ENCODE measurements at regions not wholly inside any gene's neighbourhood (a gene's known extent, or its start where the extent isn't known, plus 50 kb on each side); places are given as distances from the start of the nearest gene placed in this dataset.

DNA sequence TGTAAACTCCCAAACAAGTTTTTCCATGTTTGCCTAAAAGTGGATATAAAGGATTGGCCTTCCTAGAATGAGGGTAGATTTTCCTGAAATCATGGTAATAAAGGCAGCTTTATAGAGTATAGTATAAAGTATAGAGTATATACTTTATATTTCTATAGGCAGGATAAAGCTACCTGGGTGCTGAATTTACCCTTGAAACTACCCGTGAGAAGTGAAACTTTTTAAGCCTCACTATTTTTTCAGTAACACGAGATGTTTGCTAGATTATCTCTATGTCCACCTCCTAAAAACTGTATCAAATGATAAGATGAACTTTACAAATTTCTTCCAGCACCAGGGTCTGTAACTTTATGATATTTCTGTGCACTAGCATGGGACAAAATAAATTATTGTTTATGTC, 340.0 kb upstream of the GALNTL6 start:
- H3K27me3 Mint-ChIP-seq (ENCODE audit: insufficient read depth, unreplicated experiment): peaks cover 2% of the 10 kb centered on the region
- no peak overlapping the region for H3K4me3 Mint-ChIP-seq (ENCODE audit: unreplicated experiment)
- no TSS peak for BruUV-seq (replicated peaks)

DNA sequence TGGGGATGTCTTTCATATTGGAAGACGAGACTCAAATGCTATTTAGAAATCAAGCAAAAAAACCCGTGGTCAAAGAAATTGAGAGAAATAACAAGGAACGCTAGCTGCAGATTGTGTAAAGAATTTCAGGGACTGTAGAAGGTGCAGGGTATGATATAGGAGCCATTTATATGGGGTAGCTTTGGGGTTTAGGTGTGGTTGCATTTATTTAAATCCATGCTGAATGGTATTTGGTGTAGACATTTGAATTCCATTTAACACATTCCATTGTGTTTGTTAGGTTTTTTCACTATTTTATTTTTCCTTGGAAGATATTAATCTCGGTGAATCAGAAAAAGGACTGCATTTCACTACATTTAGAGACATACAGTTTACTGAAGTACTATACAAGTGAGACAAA, 341.0 kb upstream of the GALNTL6 start:
- TF ChIP-seq, protein P1, sequence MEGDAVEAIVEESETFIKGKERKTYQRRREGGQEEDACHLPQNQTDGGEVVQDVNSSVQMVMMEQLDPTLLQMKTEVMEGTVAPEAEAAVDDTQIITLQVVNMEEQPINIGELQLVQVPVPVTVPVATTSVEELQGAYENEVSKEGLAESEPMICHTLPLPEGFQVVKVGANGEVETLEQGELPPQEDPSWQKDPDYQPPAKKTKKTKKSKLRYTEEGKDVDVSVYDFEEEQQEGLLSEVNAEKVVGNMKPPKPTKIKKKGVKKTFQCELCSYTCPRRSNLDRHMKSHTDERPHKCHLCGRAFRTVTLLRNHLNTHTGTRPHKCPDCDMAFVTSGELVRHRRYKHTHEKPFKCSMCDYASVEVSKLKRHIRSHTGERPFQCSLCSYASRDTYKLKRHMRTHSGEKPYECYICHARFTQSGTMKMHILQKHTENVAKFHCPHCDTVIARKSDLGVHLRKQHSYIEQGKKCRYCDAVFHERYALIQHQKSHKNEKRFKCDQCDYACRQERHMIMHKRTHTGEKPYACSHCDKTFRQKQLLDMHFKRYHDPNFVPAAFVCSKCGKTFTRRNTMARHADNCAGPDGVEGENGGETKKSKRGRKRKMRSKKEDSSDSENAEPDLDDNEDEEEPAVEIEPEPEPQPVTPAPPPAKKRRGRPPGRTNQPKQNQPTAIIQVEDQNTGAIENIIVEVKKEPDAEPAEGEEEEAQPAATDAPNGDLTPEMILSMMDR (IDR thresholded peaks at IDR 0.05; ENCODE audit: insufficient read depth in 1 of 2, low read depth in 1 of 2, low read length in 1 of 2, severe bottlenecking in 1 of 2, unreplicated experiment in 1 of 2): no peak

More for the DNA sequence above, 340.0 kb upstream of the GALNTL6 start:
- Histone ChIP-seq H3K4me3 (ENCODE audit: low read depth, low read length) (no peak overlapping the region), H3K9me3 (no peaks in the 10 kb centered on the region), H3K27me3 (replicated peaks; ENCODE audit: control insufficient read depth, insufficient read depth, low read length) (no peaks in the 10 kb centered on the region), H3K4me1 (no peaks in the 10 kb centered on the region), H3K36me3 (ENCODE audit: control insufficient read depth, insufficient read depth, low read length) (no peaks in the 10 kb centered on the region)
- Mint-ChIP-seq H3K9me3 (ENCODE audit: unreplicated experiment) (no peaks in the 10 kb centered on the region), H3K27ac (ENCODE audit: unreplicated experiment) (no peak overlapping the region), H3K36me3 (ENCODE audit: insufficient read depth, unreplicated experiment) (no peaks in the 10 kb centered on the region), H3K4me1 (ENCODE audit: low read depth, unreplicated experiment) (no peaks in the 10 kb centered on the region)
- DNase-seq: no peak
- TF ChIP-seq, protein P1 (IDR thresholded peaks at IDR 0.05; ENCODE audit: insufficient read depth in 1 of 2, low read depth in 1 of 2, low read length in 1 of 2, severe bottlenecking in 1 of 2, unreplicated experiment in 1 of 2): no peak
- ChIA-PET POLR2A (no interaction called here), CTCF (no interaction called here)
- intact Hi-C loops (cut with micrococcal nuclease; ENCODE audit: unreplicated experiment): no loop called here

GRCh38 chr4:171464499-171464898, 348.7 kb upstream of the GALNTL6 start:
- Mint-ChIP-seq H3K4me1 (ENCODE audit: low read depth, unreplicated experiment) (no peaks in the 10 kb centered on the region), H3K36me3 (ENCODE audit: insufficient read depth, unreplicated experiment) (no peaks in the 10 kb centered on the region), H3K27me3 (ENCODE audit: insufficient read depth, unreplicated experiment) (no peaks in the 10 kb centered on the region), H3K9me3 (ENCODE audit: unreplicated experiment) (no peaks in the 10 kb centered on the region), H3K27ac (ENCODE audit: unreplicated experiment) (no peak overlapping the region), H3K4me3 (ENCODE audit: unreplicated experiment) (no peak overlapping the region)
- no peaks in the 10 kb centered on the region for H3K9me3 ChIP-seq
- ChIA-PET CTCF (no interaction called here), POLR2A (no interaction called here)
- H3K36me3 ChIP-seq (ENCODE audit: control insufficient read depth, insufficient read depth, low read length): no peaks in the 10 kb centered on the region
- no peak for DNase-seq
- TF ChIP-seq, protein P1 (IDR thresholded peaks at IDR 0.05; ENCODE audit: insufficient read depth in 1 of 2, low read depth in 1 of 2, low read length in 1 of 2, severe bottlenecking in 1 of 2, unreplicated experiment in 1 of 2): no peak
- no TSS peak for BruUV-seq (replicated peaks)
- intact Hi-C loops (cut with micrococcal nuclease; ENCODE audit: unreplicated experiment): no loop called here
- no peak overlapping the region for H3K4me3 ChIP-seq (ENCODE audit: low read depth, low read length)
- H3K4me1 ChIP-seq: no peaks in the 10 kb centered on the region
- no peaks in the 10 kb centered on the region for H3K27me3 ChIP-seq (replicated peaks; ENCODE audit: control insufficient read depth, insufficient read depth, low read length)

More for the DNA sequence above, 341.0 kb upstream of the GALNTL6 start:
- ChIA-PET CTCF (no interaction called here), POLR2A (no interaction called here)
- Mint-ChIP-seq H3K9me3 (ENCODE audit: unreplicated experiment) (no peaks in the 10 kb centered on the region), H3K4me1 (ENCODE audit: low read depth, unreplicated experiment) (no peaks in the 10 kb centered on the region), H3K27ac (ENCODE audit: unreplicated experiment) (no peak overlapping the region), H3K36me3 (ENCODE audit: insufficient read depth, unreplicated experiment) (no peaks in the 10 kb centered on the region), H3K4me3 (ENCODE audit: unreplicated experiment) (no peak overlapping the region), H3K27me3 (ENCODE audit: insufficient read depth, unreplicated experiment) (peaks cover 2% of the 10 kb centered on the region)
- no TSS peak for BruUV-seq (replicated peaks)
- intact Hi-C loops (cut with micrococcal nuclease; ENCODE audit: unreplicated experiment): no loop called here
- Histone ChIP-seq H3K4me1 (no peaks in the 10 kb centered on the region), H3K9me3 (no peaks in the 10 kb centered on the region), H3K36me3 (ENCODE audit: control insufficient read depth, insufficient read depth, low read length) (no peaks in the 10 kb centered on the region), H3K4me3 (ENCODE audit: low read depth, low read length) (no peak overlapping the region), H3K27me3 (replicated peaks; ENCODE audit: control insufficient read depth, insufficient read depth, low read length) (no peaks in the 10 kb centered on the region)
- DNase-seq: no peak
